Activated T-cell treated with anti-CD3 and anti-CD28 coated beads, Interleukin-2, amount 50 U/mL, for 1 hour (primary cell): ENCODE measurements at regions not wholly inside any gene's neighbourhood (a gene's known extent, or its start where the extent isn't known, plus 50 kb on each side); places are given as distances from the start of the nearest gene placed in this dataset.

Experiments
- DNase-seq: peaks from one replicate; pipeline ENCODE4 v3.0.0-alpha.2; 2020

DNA sequence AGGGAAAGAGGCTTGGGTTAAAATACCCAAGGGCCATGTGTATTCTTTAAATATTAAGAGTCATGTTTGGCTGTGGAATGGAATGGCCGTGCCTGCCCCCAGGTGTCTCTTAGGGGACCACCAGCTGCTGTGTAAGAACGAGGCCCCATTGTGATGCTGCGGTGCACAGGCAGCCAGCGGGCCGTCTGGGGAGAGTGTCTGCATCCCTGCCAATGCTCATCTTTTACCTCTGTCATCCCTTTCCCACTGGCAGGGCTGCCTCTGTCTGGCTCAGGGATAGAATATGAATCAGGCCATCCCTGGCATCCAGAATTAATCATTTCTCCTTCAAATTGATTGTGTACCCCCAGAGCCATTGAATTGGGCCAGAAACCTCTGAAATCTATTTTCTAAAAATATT, 137.8 kb upstream of the GALNT17 start:
- no peak for DNase-seq

DNA sequence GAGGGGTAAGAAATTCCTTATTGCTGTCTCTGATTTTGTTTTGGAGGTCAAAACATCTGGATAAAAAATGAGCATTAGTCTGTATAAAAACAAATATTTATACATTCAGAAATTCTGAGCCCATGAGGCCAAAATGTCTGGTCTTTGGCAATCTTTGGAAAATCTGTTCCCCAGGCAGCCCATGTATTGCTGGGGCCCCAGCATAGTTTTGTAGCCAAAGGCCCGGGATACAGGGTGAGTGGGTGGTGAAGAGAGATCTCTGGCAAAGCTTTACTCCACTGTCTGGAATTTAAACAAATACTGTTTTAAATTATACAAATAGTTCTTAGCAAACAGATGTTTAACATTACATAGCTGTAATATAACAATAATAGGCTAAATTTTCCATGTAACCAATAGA, 134.7 kb upstream of the GALNT17 start:
- DNase-seq: no peak

DNA sequence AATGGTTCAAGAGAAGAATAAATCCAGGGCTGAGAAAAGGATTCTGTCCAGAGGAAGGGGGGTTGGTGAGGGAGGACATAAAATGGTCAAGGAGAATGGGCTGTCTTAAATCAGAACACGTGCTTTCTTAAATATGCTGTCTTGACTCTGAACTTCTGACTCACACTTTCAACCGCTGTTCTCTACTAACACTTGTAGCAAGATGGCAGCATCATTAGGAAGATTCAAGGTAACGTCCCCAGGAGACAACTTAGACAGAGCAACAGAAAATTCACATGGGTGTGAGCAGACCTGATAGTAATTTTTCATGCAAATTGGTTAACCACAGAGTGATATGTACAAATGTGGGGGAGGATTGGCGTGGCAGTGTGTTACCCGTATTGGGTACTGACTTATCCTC, 126.8 kb upstream of the GALNT17 start:
- no peak for DNase-seq

DNA sequence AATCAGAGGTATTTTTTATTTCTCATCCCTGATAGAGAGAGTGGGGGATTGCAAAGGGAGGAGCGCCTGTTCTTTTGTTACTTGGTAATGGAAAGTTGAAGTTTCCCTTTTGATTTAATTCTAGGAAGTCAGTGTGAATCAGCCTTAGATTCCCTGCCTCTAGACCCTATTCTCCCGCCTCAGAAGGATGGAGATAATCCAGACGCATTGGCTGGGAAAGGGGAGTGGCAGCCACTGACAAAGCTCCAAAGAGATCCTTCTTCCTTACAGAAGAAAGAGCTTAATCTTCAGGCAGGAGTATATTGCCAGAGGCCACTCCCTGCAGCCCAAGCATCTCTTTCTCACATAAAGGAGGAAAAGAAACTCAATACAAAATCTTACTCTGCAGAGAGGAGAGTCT, 122.3 kb upstream of the GALNT17 start:
- no peak for DNase-seq

DNA sequence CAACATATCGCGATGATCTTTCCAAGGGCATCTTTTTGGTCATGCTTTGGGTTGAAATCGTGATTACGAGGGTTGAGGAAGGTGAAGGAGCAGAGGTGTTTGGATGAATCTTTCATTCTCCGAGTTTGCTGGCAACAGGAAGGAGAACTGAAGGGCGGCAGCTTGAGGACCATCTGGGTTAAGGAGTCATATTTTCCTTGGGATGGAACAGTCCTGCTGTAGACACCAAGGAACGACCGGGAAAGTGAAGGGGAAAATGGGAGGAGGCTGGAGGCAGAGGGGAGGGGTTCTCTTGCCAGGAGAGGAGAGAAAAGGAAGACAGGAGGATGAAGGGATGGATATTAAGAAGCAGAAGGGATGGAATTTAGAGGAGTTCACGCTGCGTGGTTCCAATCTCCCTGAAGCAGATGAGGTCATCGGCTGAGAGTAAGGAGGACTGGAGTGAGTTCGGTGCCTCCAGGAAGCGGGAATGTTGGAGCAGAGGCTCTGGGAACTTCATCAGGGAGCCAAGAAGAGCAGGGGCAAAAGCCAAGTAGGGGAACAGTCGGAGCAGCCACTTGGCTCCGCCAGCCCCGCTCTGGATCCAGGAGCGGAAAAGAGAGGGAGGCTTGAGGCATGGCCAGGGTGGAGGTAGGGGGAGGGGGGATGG, 116.6 kb upstream of the GALNT17 start:
- DNase-seq: no peak

DNA sequence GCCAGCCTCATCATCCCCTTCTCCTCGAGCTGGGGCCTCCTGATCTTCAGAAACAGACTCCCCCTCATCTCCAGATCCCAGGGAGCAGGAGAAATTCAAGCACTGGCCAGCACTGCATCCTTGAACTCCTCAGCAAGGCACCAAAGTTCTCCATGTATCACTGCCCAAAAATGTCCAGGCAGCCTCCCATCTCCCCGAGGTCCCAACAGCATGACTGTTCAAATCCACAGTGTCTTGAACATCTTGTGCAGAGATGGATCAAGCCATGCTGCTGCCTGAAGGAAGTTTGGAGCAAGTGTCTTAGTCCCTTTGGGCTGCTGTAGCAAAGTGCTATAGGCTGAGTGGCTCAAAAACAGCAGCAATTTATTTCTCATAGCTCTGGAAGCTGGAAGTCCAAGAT, 115.5 kb upstream of the GALNT17 start:
- no peak for DNase-seq

DNA sequence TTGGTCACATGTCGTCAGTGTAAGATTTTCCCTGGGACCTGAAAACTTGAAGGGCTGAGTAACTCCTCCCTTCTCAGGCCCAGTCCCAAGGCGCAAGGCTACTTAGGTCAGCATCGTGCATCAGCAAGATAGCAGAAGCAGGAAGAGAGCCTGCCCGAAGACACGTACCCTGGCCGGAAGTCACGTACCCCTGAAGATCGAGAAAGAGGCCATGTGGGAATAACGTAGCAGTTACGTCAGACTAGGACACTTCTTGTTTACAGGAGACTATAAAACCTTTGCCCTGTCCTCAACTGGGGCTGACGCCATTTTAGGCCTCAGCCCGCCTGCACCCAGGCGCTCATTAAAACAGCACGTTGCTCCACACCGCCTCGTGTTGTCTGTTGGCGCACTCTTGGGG, 114.3 kb upstream of the GALNT17 start:
- no peak for DNase-seq

DNA sequence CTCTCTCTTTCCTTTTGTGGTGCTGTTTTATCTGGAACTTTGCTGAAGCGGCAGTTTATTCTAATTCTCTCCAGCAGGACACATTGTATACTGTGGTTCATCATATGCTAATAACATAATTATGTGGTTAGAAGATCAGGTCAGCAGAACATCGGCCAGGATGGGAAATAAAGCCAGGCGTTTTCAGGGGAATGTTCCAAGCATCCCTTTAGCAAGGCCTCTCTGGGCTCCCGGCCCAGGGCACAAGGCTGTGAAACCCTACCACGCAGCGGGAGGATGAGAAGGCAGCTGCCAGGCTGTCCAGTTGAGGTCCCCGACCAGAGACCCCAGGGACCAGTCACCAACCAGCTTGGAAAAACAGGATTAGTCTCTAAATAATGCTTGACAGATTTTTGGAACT, 112.2 kb upstream of the GALNT17 start:
- DNase-seq: no peak

DNA sequence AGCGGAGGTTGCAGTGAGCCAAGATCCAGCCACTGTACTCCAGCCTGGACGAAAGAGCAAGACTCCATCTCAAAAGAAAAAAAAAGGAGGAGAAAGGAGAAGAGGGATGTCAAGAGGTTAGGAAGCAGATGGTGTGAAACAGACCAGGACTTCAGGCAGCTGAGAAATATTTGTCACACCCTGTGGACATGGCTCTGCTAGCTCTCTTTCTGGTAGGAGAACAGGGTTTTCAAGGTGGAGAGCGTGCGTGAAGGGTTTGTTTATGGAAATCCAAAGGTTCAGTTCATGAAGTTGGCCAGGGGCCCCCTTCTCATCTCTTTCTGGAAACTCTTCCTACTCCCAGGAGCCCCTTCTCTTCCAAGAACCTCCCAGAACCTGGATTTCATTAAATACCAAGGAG, 110.8 kb upstream of the GALNT17 start:
- no peak for DNase-seq

DNA sequence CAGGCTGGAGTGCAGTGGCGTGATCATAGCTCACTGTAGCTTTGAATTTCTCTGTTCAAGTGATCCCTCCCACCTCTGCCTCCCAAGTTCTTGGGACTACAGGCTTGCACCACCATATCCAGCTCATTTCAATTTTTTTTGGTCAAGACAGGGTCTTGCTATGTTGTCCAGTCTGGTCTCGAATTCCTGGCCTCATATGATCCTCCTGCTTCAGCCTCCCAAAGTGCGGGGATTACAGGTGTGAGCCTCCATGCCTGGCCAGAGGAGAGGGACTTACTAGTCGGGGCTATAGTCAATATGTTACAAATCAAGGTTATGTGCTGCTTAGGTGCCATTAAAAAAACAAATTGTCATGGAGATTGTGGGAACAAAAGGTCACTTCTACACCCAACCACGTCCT, 105.3 kb upstream of the GALNT17 start:
- no peak for DNase-seq

DNA sequence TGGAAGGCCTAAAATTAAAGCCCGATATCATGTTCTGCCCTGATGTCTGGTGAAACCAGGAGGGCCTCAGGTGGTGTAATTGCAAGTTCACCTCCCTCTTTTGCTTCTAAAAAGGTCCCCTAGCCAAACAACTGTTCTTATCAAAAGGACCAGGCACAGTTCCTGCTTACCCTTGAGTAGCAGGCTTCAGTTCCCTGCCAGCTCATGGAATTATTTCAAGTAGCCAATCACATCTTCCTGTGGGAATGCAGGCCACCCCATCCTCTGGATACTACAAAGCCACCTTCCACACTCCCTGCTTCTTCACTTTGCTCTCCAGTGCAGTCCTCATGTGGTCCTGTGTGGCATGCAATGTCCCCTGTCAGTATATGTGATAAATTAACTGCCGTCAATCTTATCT, 97.7 kb upstream of the GALNT17 start:
- DNase-seq: no peak

DNA sequence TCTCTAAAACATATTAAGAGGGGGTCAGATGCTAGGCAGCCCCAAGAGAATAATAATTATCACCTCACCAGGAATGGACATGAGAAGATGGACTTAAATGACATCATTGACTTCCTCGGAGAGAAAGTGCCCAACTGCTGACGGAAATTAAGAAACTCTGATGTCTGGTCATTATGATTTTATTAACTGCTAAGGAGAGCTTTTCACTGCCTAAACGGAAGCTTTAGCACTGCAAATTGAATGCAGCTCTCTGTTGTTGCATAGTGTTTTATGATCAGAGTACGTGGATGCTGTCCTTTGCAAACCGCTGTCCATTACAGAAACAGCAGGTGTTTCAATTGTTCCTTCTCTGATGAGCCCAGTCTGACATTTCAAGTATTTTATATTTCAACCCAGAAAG, 89.4 kb upstream of the GALNT17 start:
- no peak for DNase-seq

DNA sequence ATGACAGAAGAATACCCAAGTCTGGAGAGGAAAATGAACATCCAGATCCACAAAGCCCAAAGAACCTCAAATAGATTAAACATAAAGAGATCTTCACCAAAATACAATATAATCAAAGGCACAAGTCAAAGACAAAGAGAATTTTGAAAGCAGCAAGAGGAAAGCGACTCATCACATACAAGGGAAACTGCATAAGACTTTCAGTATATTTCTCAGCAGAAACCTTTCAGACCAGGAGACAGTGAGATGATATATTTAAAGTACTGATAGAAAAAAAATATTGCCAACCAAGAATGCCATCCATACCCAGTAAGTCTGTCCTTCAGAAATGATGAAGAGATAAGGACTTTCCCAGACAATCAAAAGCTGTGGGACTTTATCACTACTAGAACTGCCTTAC, 81.5 kb upstream of the GALNT17 start:
- DNase-seq: no peak

DNA sequence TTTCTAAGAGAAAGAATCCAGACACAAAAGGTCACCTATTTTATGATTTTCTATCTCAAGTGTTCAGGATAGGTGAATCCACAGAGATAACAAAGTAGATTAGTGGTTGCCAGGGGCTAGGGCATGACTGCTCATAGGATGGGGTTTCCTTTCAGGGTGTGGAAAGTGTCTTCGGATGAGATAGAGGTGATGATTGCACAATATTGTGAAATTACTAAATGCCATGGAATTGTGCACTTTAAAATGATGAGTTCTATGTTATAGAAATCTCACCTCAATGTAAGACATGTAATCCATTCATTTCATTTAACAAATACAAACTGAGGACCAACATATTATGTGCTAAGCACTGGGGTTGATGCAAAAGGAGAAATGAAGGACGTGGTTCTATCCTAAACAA, 76.4 kb upstream of the GALNT17 start:
- no peak for DNase-seq

DNA sequence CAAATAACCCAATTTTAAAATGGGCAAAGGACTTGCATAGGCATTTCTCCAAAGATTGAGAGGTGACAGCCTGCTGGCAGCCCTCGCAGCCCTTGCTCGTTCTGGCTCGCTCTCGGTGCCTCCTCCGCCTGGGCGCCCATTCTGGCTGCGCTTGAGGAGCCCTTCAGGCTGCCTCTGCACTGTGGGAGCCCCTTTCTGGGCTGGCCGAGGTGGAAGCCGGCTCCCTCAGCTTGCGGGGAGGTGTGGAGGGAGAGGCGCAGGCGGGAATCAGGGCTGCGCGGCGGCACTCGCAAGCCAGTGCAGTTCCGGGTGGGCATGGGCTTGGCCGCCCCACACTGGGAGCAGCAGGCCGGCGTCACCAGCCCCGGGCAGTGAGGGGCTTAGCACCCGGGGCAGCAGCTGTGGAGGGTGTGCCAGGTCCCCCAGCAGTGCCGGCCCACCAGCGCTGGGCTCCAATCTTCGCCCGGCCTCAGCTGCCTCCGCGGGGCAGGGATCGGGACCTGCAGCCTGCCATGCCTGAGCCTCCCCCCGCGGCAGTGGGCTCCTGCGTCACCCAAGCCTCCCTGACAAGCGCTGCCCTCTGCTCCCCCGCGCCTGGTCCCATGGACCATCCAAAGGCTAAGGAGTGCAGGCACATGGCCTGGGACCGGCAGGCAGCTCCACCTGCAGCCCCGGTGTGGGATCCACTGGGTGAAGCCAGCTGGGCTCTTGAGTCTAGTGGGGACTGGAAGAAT, 54.0 kb upstream of the GALNT17 start:
- no peak for DNase-seq
